IMR-90 (cell line): ENCODE measurements at regions not wholly inside any gene's neighbourhood (a gene's known extent, or its start where the extent isn't known, plus 50 kb on each side); places are given as distances from the start of the nearest gene placed in this dataset.

Source experiments
- ATAC-seq: fragments of 200-7000 bp; cut with Tn5 transposase; 2 replicates; pipeline ENCODE4 v1.9.1; 2020; ENCODE audit warnings: low read depth, mild to moderate bottlenecking, moderate library complexity
- BruUV-seq: library from RNA; stranded (reverse); fragments of 400-500 nt; replicated peaks from 2 replicates; lab custom pipeline; 2021; lab: Mats Ljungman, UMichigan
- CTCF ChIA-PET: fragments of 300-600 bp; formaldehyde crosslinking; extraction: SDS; loops from one replicate; lab custom pipeline; 2021; ENCODE audit warnings: antibody characterized with exemption; lab: Yijun Ruan, JAX
- POLR2A ChIA-PET: fragments of 300-600 bp; sonication (Branson Sonifier 250); formaldehyde crosslinking; loops from one replicate; lab custom pipeline; 2022; ENCODE audit warnings: antibody characterized with exemption; ENCODE audit not compliant: unreplicated experiment; lab: Charles Lee
- DNase-seq: peaks from one replicate; pipeline ENCODE4 v3.0.0; 2013
- H2AFZ ChIP-seq: replicated peaks from 2 replicates; pipeline ENCODE3; 2013; ENCODE audit warnings: low read length, mild to moderate bottlenecking; ENCODE audit not compliant: poor library complexity
- H2AK5ac ChIP-seq: 2 replicates; pipeline ENCODE4 v1.6.1; 2013; ENCODE audit warnings: low read depth, low read length, inconsistent platforms
- H2AK9ac ChIP-seq: replicated peaks from 2 replicates; pipeline ENCODE3; 2013; ENCODE audit warnings: mild to moderate bottlenecking, low read depth, low read length, moderate library complexity; ENCODE audit not compliant: poor library complexity
- H2BK120ac ChIP-seq: 2 replicates; pipeline ENCODE4 v1.6.1; 2013; ENCODE audit warnings: low read depth, low read length, inconsistent platforms
- H2BK15ac ChIP-seq: 3 replicates; pipeline ENCODE4 v1.6.1; 2013; ENCODE audit warnings: low read depth, low read length, inconsistent platforms
- H2BK20ac ChIP-seq: 2 replicates; pipeline ENCODE4 v1.6.1; 2013; ENCODE audit warnings: low read depth, mild to moderate bottlenecking, inconsistent platforms, low read length, moderate library complexity
- H2BK5ac ChIP-seq: 2 replicates; pipeline ENCODE4 v1.6.1; 2013; ENCODE audit warnings: mild to moderate bottlenecking, low read depth, low read length, inconsistent platforms; ENCODE audit not compliant: poor library complexity, severe bottlenecking
- H3K14ac ChIP-seq: replicated peaks from 2 replicates; pipeline ENCODE4 v1.6.1; 2013; ENCODE audit warnings: low read depth, low read length, inconsistent platforms
- H3K18ac ChIP-seq: 2 replicates; pipeline ENCODE4 v1.6.1; 2013; ENCODE audit warnings: low read depth, low read length, control low read depth
- H3K23ac ChIP-seq: 2 replicates; pipeline ENCODE4 v1.6.1; 2013; ENCODE audit warnings: low read depth, low read length, inconsistent platforms
- H3K27ac ChIP-seq: 2 replicates; pipeline ENCODE4 v1.5.1; 2013; ENCODE audit warnings: mild to moderate bottlenecking, control low read depth, low read length; ENCODE audit not compliant: insufficient read depth
- H3K27me3 ChIP-seq: 2 replicates; pipeline ENCODE4 v1.6.1; 2013; ENCODE audit warnings: low read length; ENCODE audit not compliant: control insufficient read depth, insufficient read depth
- H3K36me3 ChIP-seq: 2 replicates; pipeline ENCODE4 v1.6.1; 2013; ENCODE audit warnings: low read length, mixed read lengths; ENCODE audit not compliant: control insufficient read depth, insufficient read depth
- H3K4ac ChIP-seq: 2 replicates; pipeline ENCODE4 v1.6.1; 2013; ENCODE audit warnings: low read depth, low read length, inconsistent platforms
- H3K4me1 ChIP-seq: 2 replicates; pipeline ENCODE4 v1.6.1; 2013; ENCODE audit warnings: low read length, mixed read lengths; ENCODE audit not compliant: control insufficient read depth, insufficient read depth
- H3K4me2 ChIP-seq: 2 replicates; pipeline ENCODE4 v1.6.1; 2013; ENCODE audit warnings: low read depth, mild to moderate bottlenecking, control low read depth, low read length, moderate library complexity
- H3K4me3 ChIP-seq: 2 replicates; pipeline ENCODE4 v1.5.1; 2013; ENCODE audit warnings: low read depth, mild to moderate bottlenecking, control low read depth, low read length, moderate library complexity; ENCODE audit not compliant: insufficient read depth
- H3K56ac ChIP-seq: 2 replicates; pipeline ENCODE4 v1.6.1; 2013; ENCODE audit warnings: low read length, inconsistent platforms; ENCODE audit not compliant: insufficient read depth; ENCODE audit errors: extremely low read depth
- H3K79me1 ChIP-seq, 2 experiments: 2 replicates each; pipeline ENCODE4 v1.6.1; 2013; ENCODE audit warnings: low read length in 2 of 2, inconsistent platforms in 1 of 2, low read depth in 1 of 2
- H3K9ac ChIP-seq: 2 replicates; pipeline ENCODE4 v1.6.1; 2013; ENCODE audit warnings: low read depth, low read length, control low read depth
- H3K9me1 ChIP-seq: 2 replicates; pipeline ENCODE4 v1.6.1; 2013; ENCODE audit warnings: low read length, inconsistent platforms; ENCODE audit not compliant: insufficient read depth
- H3K9me3 ChIP-seq: 2 replicates; pipeline ENCODE4 v1.6.1; 2013; ENCODE audit warnings: low read length; ENCODE audit not compliant: control insufficient read depth, insufficient read depth
- H4K20me1 ChIP-seq: 2 replicates; pipeline ENCODE4 v1.6.1; 2013; ENCODE audit warnings: low read length, inconsistent platforms; ENCODE audit not compliant: insufficient read depth
- H4K5ac ChIP-seq: 2 replicates; pipeline ENCODE4 v1.6.1; 2013; ENCODE audit warnings: mild to moderate bottlenecking, low read depth, low read length, control low read depth
- H4K8ac ChIP-seq, 2 experiments: 2 replicates each; pipeline ENCODE4 v1.6.1; 2013; ENCODE audit warnings: low read depth in 2 of 2, low read length in 2 of 2, control low read depth in 1 of 2, inconsistent platforms in 1 of 2
- H4K91ac ChIP-seq: 2 replicates; pipeline ENCODE4 v1.6.1; 2013; ENCODE audit warnings: low read depth, low read length, inconsistent platforms; ENCODE audit not compliant: insufficient read depth
- BHLHE40 ChIP-seq: fragments of 150-350 bp; IDR thresholded peaks from 2 replicates; pipeline ENCODE4 v1.6.1; 2016; ENCODE audit warnings: mild to moderate bottlenecking, low read depth, low read length
- CEBPB ChIP-seq: IDR thresholded peaks from 2 replicates; pipeline ENCODE4 v1.6.1; 2012; ENCODE audit warnings: low read depth, low read length, improper control_type of control experiment
- CHD1 ChIP-seq: IDR thresholded peaks from 2 replicates; pipeline ENCODE4 v1.6.1; 2012; ENCODE audit warnings: low read depth, low read length, improper control_type of control experiment
- CTCF ChIP-seq: conservative IDR thresholded peaks from 2 replicates; pipeline ENCODE4 v1.5.1; 2012; ENCODE audit warnings: mild to moderate bottlenecking, low read depth, low read length, improper control_type of control experiment
- ELK1 ChIP-seq: fragments of 150-350 bp; IDR thresholded peaks from 2 replicates; pipeline ENCODE4 v1.6.1; 2016; ENCODE audit warnings: low read depth, mild to moderate bottlenecking, low read length, moderate library complexity, borderline replicate concordance
- MAZ ChIP-seq: IDR thresholded peaks from 2 replicates; pipeline ENCODE4 v1.6.1; 2012; ENCODE audit warnings: low read depth, mild to moderate bottlenecking, low read length, improper control_type of control experiment, moderate library complexity, borderline replicate concordance
- NFE2L2 ChIP-seq: fragments of 150-350 bp; IDR thresholded peaks from 2 replicates; pipeline ENCODE4 v1.6.1; 2016; ENCODE audit warnings: low read depth, mild to moderate bottlenecking, low read length
- RAD21 ChIP-seq: IDR thresholded peaks from 2 replicates; pipeline ENCODE4 v1.6.1; 2012; ENCODE audit warnings: low read length, improper control_type of control experiment
- RCOR1 ChIP-seq: IDR thresholded peaks from 2 replicates; pipeline ENCODE4 v1.6.1; 2012; ENCODE audit warnings: mild to moderate bottlenecking, low read length, improper control_type of control experiment; ENCODE audit not compliant: insufficient replicate concordance
- RFX5 ChIP-seq: IDR thresholded peaks from 2 replicates; pipeline ENCODE4 v1.8.0; 2012; ENCODE audit warnings: low read depth, mild to moderate bottlenecking, low read length, moderate library complexity
- SMC3 ChIP-seq: fragments of 150-350 bp; IDR thresholded peaks from 2 replicates; pipeline ENCODE4 v1.6.1; 2016; ENCODE audit warnings: low read depth, mild to moderate bottlenecking, antibody characterized with exemption, low read length, moderate library complexity
- WGBS, 2 experiments: methylation state at CpG; one replicate each; pipeline versions ENCODE4 v1.1.5 to v1.1.7; 2013; ENCODE audit warnings: missing lambda C conversion rate in 2 of 2; ENCODE audit not compliant: insufficient read length in 1 of 2; ENCODE audit errors: extremely low coverage in 2 of 2; 5-methylcytosine and 5-hydroxymethylcytosine counted together
- dilution Hi-C: fragments of 300-500 bp; cut with HindIII; formaldehyde crosslinking; loops from one replicate; pipeline ENCODE4 v1.14.3; 2018; ENCODE audit warnings: low sequenced_read_pairs; ENCODE audit not compliant: unreplicated experiment
- in situ Hi-C: fragments of 300-500 bp; cut with MboI; formaldehyde crosslinking; loops from 3 replicates; pipeline ENCODE4 v1.14.3; 2019; ENCODE audit warnings: low sequenced_read_pairs, inconsistent platforms, mixed read lengths
- intact Hi-C: fragments of 100-400 bp; cut with micrococcal nuclease; formaldehyde crosslinking; loops from 2 replicates; pipeline ENCODE4 v1.10.0; 2022

- Histone ChIP-seq H3K9me1 (no peaks in the 10 kb centered on the region), H2AK9ac (no peak overlapping the region), H3K27me3 (no peaks in the 10 kb centered on the region), H3K23ac (no peak overlapping the region), H2BK15ac (peak overlapping the region; percentile 73; the same call in 2 of the 3 replicates), H3K36me3 (no peaks in the 10 kb centered on the region), H3K9ac (no peak overlapping the region), H4K5ac (peak overlapping the region; percentile 72), H3K4me2 (no peak overlapping the region), H2BK120ac (peak overlapping the region; percentile 90), H3K14ac (peak overlapping the region; percentile 93), H2AFZ (peak overlapping the region; percentile 40), H3K27ac (no peak overlapping the region; the same call in 1 of the 2 replicates), H2BK5ac (no peak overlapping the region), H3K56ac (no peak overlapping the region), H4K8ac (peak overlapping the region; percentile 12 to 77; a peak in 3 of 4 replicates), H3K9me3 (no peaks in the 10 kb centered on the region), H2BK20ac (peak overlapping the region; percentile 77), H4K91ac (peak overlapping the region; percentile 50), H3K4ac (peak overlapping the region; percentile 51), H3K4me3 (no peak overlapping the region), H3K79me1 (no peaks in the 10 kb centered on the region), H3K18ac (peak overlapping the region; percentile 84), H3K4me1 (peaks cover 4% of the 10 kb centered on the region), H2AK5ac (peak overlapping the region; percentile 74; the same call in 1 of the 2 replicates), H4K20me1 (no peaks in the 10 kb centered on the region)
- ChIA-PET POLR2A (no interaction called here), CTCF (interaction anchor here (0.6 kb wide), 2 partner anchors 25 to 1754 kb away, joined by 3 read pairs; no protein-coding TSS in a partner anchor)
- no CpG with 5 or more reads among the region's 3 CpGs for WGBS, 2 experiments
- dilution Hi-C loops (no loop called here), in situ Hi-C loops (no loop called here), intact Hi-C loops (no loop called here)
- no TSS peak for BruUV-seq
- TF ChIP-seq NFE2L2 (no peak), CTCF (no peak), RAD21 (no peak), ELK1 (no peak), RFX5 (no peak), MAZ (no peak), BHLHE40 (no peak), RCOR1 (no peak), CEBPB (no peak), CHD1 (no peak), SMC3 (no peak)
- no peak for ATAC-seq
- no peak for DNase-seq
Observed at GRCh38 chr14:83780321-83780720, 1749.6 kb upstream of the FLRT2 start.
